ENCODE measurements at regions not wholly inside any gene's neighbourhood (a gene's known extent, or its start where the extent isn't known, plus 50 kb on each side); places are given as distances from the start of the nearest gene placed in this dataset.

- no peaks in the 10 kb centered on the region for H3K4me1 Mint-ChIP-seq
- no peak overlapping the region for H3K4me3 Mint-ChIP-seq
- H3K27ac Mint-ChIP-seq: no peak overlapping the region
- peaks cover 14% of the 10 kb centered on the region for H3K36me3 Mint-ChIP-seq
- H3K27me3 Mint-ChIP-seq: peaks cover 55% of the 10 kb centered on the region
- peaks cover 10% of the 10 kb centered on the region for H3K9me3 Mint-ChIP-seq
- ATAC-seq: no peak
These were observed 62.6 kb downstream of the MIS18A start for GRCh38 chr21:32216293-32216692.

DNA sequence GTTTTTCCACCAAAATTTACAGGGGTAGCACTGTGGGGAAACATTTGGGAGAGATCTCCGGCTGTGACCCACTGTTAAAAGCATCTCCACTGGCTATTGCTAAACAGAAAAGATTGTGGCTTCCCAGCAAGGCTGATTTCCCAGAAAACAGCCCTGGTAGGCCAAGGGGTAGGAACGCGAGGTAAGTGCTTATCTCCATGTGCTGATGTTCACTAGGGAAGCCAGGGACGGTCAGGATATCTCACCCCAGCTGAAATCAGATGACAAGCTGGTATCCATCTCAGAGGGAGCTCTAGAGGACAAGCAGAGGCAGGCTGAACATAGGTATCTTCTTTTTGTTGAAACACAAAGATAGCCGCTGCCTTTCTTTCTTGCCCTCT is 63.6 kb downstream of the MIS18A start:
- H3K36me3 Mint-ChIP-seq: peaks cover 7% of the 10 kb centered on the region
- no peak overlapping the region for H3K4me3 Mint-ChIP-seq
- H3K27ac Mint-ChIP-seq: no peak overlapping the region
- ATAC-seq: no peak
- H3K4me1 Mint-ChIP-seq: no peaks in the 10 kb centered on the region
- peaks cover 45% of the 10 kb centered on the region for H3K27me3 Mint-ChIP-seq
- peaks cover 5% of the 10 kb centered on the region for H3K9me3 Mint-ChIP-seq

GRCh38 chr21:32214654-32215305 is 64.1 kb downstream of the MIS18A start:
- no peak overlapping the region for H3K4me3 Mint-ChIP-seq
- no peaks in the 10 kb centered on the region for H3K4me1 Mint-ChIP-seq
- no peak overlapping the region for H3K27ac Mint-ChIP-seq
- H3K27me3 Mint-ChIP-seq: peaks cover 40% of the 10 kb centered on the region
- peaks cover 7% of the 10 kb centered on the region for H3K36me3 Mint-ChIP-seq
- peaks cover 5% of the 10 kb centered on the region for H3K9me3 Mint-ChIP-seq
- no peak for ATAC-seq

- no peaks in the 10 kb centered on the region for H3K4me1 Mint-ChIP-seq
- peaks cover 2% of the 10 kb centered on the region for H3K36me3 Mint-ChIP-seq
- ATAC-seq: no peak
- peaks cover 6% of the 10 kb centered on the region for H3K9me3 Mint-ChIP-seq
- peaks cover 24% of the 10 kb centered on the region for H3K27me3 Mint-ChIP-seq
- H3K4me3 Mint-ChIP-seq: no peak overlapping the region
- H3K27ac Mint-ChIP-seq: no peak overlapping the region
These were observed 66.7 kb downstream of the MIS18A start for GRCh38 chr21:32212116-32212515.

DNA sequence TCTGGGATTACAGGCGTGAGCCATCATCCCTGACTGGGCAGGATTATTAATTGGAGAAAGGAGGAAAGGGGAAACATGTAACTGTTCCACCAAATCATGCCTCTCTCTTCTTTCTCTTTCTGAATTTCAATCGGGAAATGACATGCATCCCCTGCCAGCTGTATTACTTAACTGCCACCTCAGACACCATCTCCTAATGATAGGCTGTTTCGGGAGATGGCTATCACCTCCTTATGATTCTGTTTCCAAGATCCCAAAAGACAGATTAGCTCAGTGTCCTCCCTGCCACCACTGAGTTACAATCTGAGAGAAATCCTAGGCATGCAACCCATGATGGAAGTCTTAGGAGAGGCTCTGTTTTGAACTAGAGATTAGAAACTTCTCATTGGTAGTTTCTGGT is 67.5 kb downstream of the MIS18A start:
- Mint-ChIP-seq H3K4me1 (no peaks in the 10 kb centered on the region), H3K4me3 (no peak overlapping the region), H3K27me3 (peaks cover 21% of the 10 kb centered on the region), H3K36me3 (no peaks in the 10 kb centered on the region), H3K27ac (no peak overlapping the region), H3K9me3 (peaks cover 6% of the 10 kb centered on the region)
- no peak for ATAC-seq

- no peak for ATAC-seq
- Mint-ChIP-seq H3K4me1 (no peaks in the 10 kb centered on the region), H3K36me3 (no peaks in the 10 kb centered on the region), H3K4me3 (no peak overlapping the region), H3K27ac (no peak overlapping the region), H3K27me3 (peaks cover 23% of the 10 kb centered on the region), H3K9me3 (peaks cover 6% of the 10 kb centered on the region)
These were observed 69.3 kb downstream of the MIS18A start for GRCh38 chr21:32209580-32209979.

DNA sequence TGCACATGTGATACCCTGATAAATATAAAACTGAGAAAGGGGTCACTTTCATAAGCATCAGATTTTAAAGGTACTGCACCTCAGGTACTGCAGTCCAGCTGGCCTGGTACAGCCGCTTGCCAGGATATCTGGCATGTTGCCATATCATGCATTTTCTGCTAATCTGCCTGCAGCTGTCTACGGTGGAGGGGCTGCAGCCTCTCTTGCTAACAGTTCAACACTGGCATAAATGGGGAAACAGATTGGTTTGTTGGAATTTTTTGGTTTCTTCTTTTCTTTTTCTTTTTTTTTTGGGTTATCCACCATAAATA is 71.5 kb downstream of the MIS18A start:
- H3K36me3 Mint-ChIP-seq: peaks cover 6% of the 10 kb centered on the region
- peaks cover 6% of the 10 kb centered on the region for H3K9me3 Mint-ChIP-seq
- no peaks in the 10 kb centered on the region for H3K4me1 Mint-ChIP-seq
- no peak overlapping the region for H3K4me3 Mint-ChIP-seq
- no peak overlapping the region for H3K27ac Mint-ChIP-seq
- H3K27me3 Mint-ChIP-seq: peaks cover 5% of the 10 kb centered on the region
- ATAC-seq: no peak

GRCh38 chr21:32206631-32207405 is 72.0 kb downstream of the MIS18A start:
- Mint-ChIP-seq H3K9me3 (peaks cover 6% of the 10 kb centered on the region), H3K4me1 (no peaks in the 10 kb centered on the region), H3K4me3 (no peak overlapping the region), H3K36me3 (peaks cover 6% of the 10 kb centered on the region), H3K27ac (no peak overlapping the region), H3K27me3 (peaks cover 5% of the 10 kb centered on the region)
- ATAC-seq: no peak

DNA sequence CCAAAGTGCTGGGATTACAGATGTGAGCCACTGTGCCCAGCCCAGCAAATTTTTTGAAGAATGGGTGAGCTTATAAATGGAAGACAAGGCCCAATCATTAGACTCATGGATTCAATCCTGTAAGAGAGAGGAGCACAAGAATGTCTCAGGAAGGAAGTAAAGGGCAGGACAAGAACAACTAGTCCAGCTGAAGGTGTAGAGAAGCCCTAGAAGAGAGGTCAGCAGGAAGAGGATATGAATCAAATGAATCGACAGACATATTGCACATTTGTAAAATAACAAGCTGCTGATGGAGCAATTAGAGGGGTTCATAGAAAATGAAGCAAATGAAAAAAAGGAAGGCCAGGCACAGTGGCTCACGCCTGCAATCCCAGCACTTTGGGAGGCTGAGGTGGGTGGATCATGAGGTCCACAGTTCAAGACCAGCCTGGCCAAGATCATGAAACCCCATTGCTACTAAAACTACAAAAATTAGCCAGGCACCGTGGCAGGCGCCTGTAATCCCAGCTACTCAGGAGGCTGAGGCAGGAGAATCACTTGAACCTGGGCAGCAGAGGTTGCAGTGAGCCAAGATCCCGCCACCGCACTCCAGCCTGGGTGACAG is 74.9 kb downstream of the MIS18A start:
- H3K36me3 Mint-ChIP-seq: peaks cover 6% of the 10 kb centered on the region
- peaks cover 4% of the 10 kb centered on the region for H3K9me3 Mint-ChIP-seq
- peaks cover 10% of the 10 kb centered on the region for H3K27me3 Mint-ChIP-seq
- no peak overlapping the region for H3K4me3 Mint-ChIP-seq
- no peak overlapping the region for H3K27ac Mint-ChIP-seq
- ATAC-seq: no peak
- no peaks in the 10 kb centered on the region for H3K4me1 Mint-ChIP-seq

- Mint-ChIP-seq H3K36me3 (peaks cover 6% of the 10 kb centered on the region), H3K27me3 (peaks cover 5% of the 10 kb centered on the region), H3K27ac (no peak overlapping the region), H3K9me3 (peaks cover 4% of the 10 kb centered on the region), H3K4me3 (no peak overlapping the region), H3K4me1 (no peaks in the 10 kb centered on the region)
- ATAC-seq: no peak
These were observed 78.8 kb downstream of the MIS18A start for GRCh38 chr21:32200029-32200428.

DNA sequence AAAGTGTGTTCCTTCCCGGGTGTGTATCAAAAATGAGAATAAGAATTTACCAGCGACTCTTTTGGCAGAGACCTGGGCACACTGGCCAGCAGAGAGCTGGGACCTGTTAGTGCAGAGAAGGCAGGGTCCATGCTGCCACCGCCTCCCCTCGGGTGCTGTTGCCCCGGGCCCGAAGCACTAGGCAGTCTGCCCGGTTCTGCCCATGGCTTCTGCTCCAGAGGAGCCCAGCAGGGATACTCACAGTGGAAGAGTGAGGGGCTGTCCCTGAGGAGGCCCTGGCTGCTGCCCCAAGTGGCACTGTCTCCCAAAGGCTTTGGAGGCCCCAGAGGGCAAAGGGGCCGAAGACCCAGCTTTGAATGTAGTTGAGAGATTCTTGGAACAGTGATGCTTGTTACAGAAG is 80.5 kb downstream of the MIS18A start:
- H3K4me3 Mint-ChIP-seq: no peak overlapping the region
- no peaks in the 10 kb centered on the region for H3K9me3 Mint-ChIP-seq
- ATAC-seq: no peak
- H3K36me3 Mint-ChIP-seq: no peaks in the 10 kb centered on the region
- H3K4me1 Mint-ChIP-seq: no peaks in the 10 kb centered on the region
- no peak overlapping the region for H3K27ac Mint-ChIP-seq
- peaks cover 5% of the 10 kb centered on the region for H3K27me3 Mint-ChIP-seq

DNA sequence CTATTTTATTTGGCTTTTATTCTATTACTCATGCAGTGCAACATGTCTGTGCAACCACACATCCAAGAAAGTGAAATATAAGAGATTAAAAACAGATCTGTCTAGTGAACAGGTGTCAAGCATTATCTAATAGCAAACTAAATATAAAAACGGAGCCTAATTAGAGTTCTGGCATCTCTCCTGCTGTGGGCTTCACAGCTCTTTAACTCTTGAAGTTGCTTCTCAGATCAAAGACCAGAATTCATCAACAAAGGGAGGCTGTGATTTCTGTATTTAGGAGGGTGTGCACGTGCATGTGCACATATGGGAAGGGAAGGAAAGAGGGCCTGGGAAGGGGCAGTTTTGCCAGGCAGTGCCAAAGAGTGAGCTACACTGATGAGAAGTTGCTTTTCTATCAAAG is 81.0 kb downstream of the MIS18A start:
- Mint-ChIP-seq H3K4me3 (no peak overlapping the region), H3K27me3 (peaks cover 8% of the 10 kb centered on the region), H3K36me3 (no peaks in the 10 kb centered on the region), H3K4me1 (no peaks in the 10 kb centered on the region), H3K27ac (no peak overlapping the region), H3K9me3 (no peaks in the 10 kb centered on the region)
- no peak for ATAC-seq

GRCh38 chr21:32196001-32196400 is 82.8 kb downstream of the MIS18A start:
- Mint-ChIP-seq H3K4me3 (no peak overlapping the region), H3K36me3 (no peaks in the 10 kb centered on the region), H3K4me1 (no peaks in the 10 kb centered on the region), H3K27ac (no peak overlapping the region), H3K9me3 (peaks cover 3% of the 10 kb centered on the region), H3K27me3 (peaks cover 24% of the 10 kb centered on the region)
- no peak for ATAC-seq

DNA sequence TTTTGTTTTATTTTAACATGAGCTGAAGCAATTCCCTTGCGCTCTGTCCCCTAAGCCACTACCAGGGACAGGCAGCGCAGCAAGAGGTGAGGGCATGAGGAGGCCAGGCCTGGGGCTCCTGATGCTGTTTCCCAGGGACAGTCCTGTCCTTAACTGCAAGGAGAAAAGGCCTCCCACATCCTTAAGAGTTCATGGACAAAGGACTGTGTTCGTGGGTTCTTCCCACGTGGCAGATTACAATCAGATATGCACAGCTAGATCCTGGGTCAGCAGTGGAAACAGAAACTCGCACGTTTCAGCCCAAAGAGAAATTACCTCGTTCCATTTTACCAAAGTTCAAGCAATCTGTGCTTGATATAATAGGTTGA is 85.8 kb downstream of the MIS18A start:
- Mint-ChIP-seq H3K4me1 (peaks cover 8% of the 10 kb centered on the region), H3K4me3 (no peak overlapping the region), H3K9me3 (peaks cover 3% of the 10 kb centered on the region), H3K36me3 (no peaks in the 10 kb centered on the region), H3K27me3 (peaks cover 44% of the 10 kb centered on the region), H3K27ac (no peak overlapping the region)
- ATAC-seq: no peak

- peaks cover 45% of the 10 kb centered on the region for H3K27me3 Mint-ChIP-seq
- peaks cover 3% of the 10 kb centered on the region for H3K9me3 Mint-ChIP-seq
- H3K4me3 Mint-ChIP-seq: no peak overlapping the region
- H3K27ac Mint-ChIP-seq: no peak overlapping the region
- H3K4me1 Mint-ChIP-seq: peaks cover 8% of the 10 kb centered on the region
- no peak for ATAC-seq
- no peaks in the 10 kb centered on the region for H3K36me3 Mint-ChIP-seq
These were observed 86.4 kb downstream of the MIS18A start for GRCh38 chr21:32192291-32193097.
